Neuronal stem cell (in vitro differentiated cells): ENCODE measurements at regions not wholly inside any gene's neighbourhood (a gene's known extent, or its start where the extent isn't known, plus 50 kb on each side); places are given as distances from the start of the nearest gene placed in this dataset.

Experiments used
- DNase-seq: peaks from one replicate; pipeline ENCODE4 v3.0.0-alpha.2; 2013; ENCODE audit warnings: low spot score
- H2AFZ ChIP-seq: one replicate; pipeline ENCODE4 v1.6.1; 2013; ENCODE audit warnings: mild to moderate bottlenecking, low read length, inconsistent platforms
- H2AK5ac ChIP-seq: 2 replicates; pipeline ENCODE4 v1.6.1; 2013; ENCODE audit warnings: low read depth, mild to moderate bottlenecking, inconsistent platforms, low read length, moderate library complexity, mixed read lengths
- H2BK120ac ChIP-seq: 2 replicates; pipeline ENCODE4 v1.6.1; 2013; ENCODE audit warnings: low read depth, mild to moderate bottlenecking, inconsistent platforms, low read length, moderate library complexity, mixed read lengths
- H2BK12ac ChIP-seq: one replicate; pipeline ENCODE4 v1.6.1; 2013; ENCODE audit warnings: low read length, inconsistent platforms
- H2BK15ac ChIP-seq: 2 replicates; pipeline ENCODE4 v1.6.1; 2013; ENCODE audit warnings: mild to moderate bottlenecking, low read length, inconsistent platforms, mixed read lengths
- H2BK5ac ChIP-seq: one replicate; pipeline ENCODE4 v1.6.1; 2013; ENCODE audit warnings: inconsistent platforms, mild to moderate bottlenecking, low read length, moderate library complexity
- H3K14ac ChIP-seq: one replicate; pipeline ENCODE4 v1.6.1; 2013; ENCODE audit warnings: low read length, inconsistent platforms
- H3K18ac ChIP-seq: 2 replicates; pipeline ENCODE4 v1.6.1; 2013; ENCODE audit warnings: low read length, inconsistent platforms
- H3K23ac ChIP-seq: 2 replicates; pipeline ENCODE4 v1.6.1; 2013; ENCODE audit warnings: low read depth, mild to moderate bottlenecking, mixed read lengths, low read length, inconsistent platforms; ENCODE audit not compliant: poor library complexity
- H3K27ac ChIP-seq: replicated peaks from 3 replicates; pipeline ENCODE4 v1.5.1; 2013; ENCODE audit warnings: low read length, inconsistent platforms
- H3K27me3 ChIP-seq, 3 experiments: 2 replicates each; pipeline ENCODE4 v1.6.1; 2013; ENCODE audit warnings: low read length in 3 of 3, mild to moderate bottlenecking in 2 of 3, inconsistent platforms in 1 of 3, low read depth in 1 of 3, mixed read lengths in 1 of 3, moderate library complexity in 1 of 3; ENCODE audit not compliant: control insufficient read depth in 3 of 3, insufficient read depth in 3 of 3
- H3K36me3 ChIP-seq, 2 donors: replicated peaks in 1 of 2; 2 replicates each; pipeline ENCODE4 v1.6.1; 2013; ENCODE audit warnings: low read length in 2 of 2; ENCODE audit not compliant: control insufficient read depth in 2 of 2, insufficient read depth in 2 of 2
- H3K4ac ChIP-seq: 2 replicates; pipeline ENCODE4 v1.6.1; 2013; ENCODE audit warnings: inconsistent platforms, mild to moderate bottlenecking, low read length, moderate library complexity
- H3K4me1 ChIP-seq, 2 donors: 1 replicate in 1 of 2; 2 replicates in 1 of 2; pipeline ENCODE4 v1.6.1; 2013; ENCODE audit warnings: low read length in 2 of 2, low read depth in 1 of 2; ENCODE audit not compliant: control insufficient read depth in 2 of 2, insufficient read depth in 1 of 2
- H3K4me2 ChIP-seq: one replicate; pipeline ENCODE4 v1.6.1; 2013; ENCODE audit warnings: mild to moderate bottlenecking, low read length, inconsistent platforms; ENCODE audit not compliant: insufficient read depth, poor library complexity, severe bottlenecking
- H3K4me3 ChIP-seq, 2 donors: 2 replicates each; pipeline ENCODE4 v1.5.1; 2013; ENCODE audit warnings: low read length in 2 of 2, mild to moderate bottlenecking in 2 of 2, inconsistent platforms in 1 of 2, moderate library complexity in 1 of 2
- H3K79me1 ChIP-seq: one replicate; pipeline ENCODE4 v1.6.1; 2013; ENCODE audit warnings: low read depth, mild to moderate bottlenecking, inconsistent platforms, low read length, moderate library complexity
- H3K9ac ChIP-seq: one replicate; pipeline ENCODE4 v1.6.1; 2013; ENCODE audit warnings: mild to moderate bottlenecking, low read depth, low read length, inconsistent platforms; ENCODE audit not compliant: poor library complexity
- H3K9me3 ChIP-seq, 2 donors: replicated peaks in 1 of 2; 2 replicates each; pipeline versions ENCODE3 to v1.6.1; 2013; ENCODE audit warnings: low read length in 2 of 2, mild to moderate bottlenecking in 2 of 2, inconsistent platforms in 1 of 2, low read depth in 1 of 2, mixed read lengths in 1 of 2, moderate library complexity in 1 of 2; ENCODE audit not compliant: control insufficient read depth in 2 of 2, insufficient read depth in 1 of 2
- H4K8ac ChIP-seq: one replicate; pipeline ENCODE4 v1.6.1; 2013; ENCODE audit warnings: low read depth, mild to moderate bottlenecking, inconsistent platforms, low read length, moderate library complexity
- H4K91ac ChIP-seq: one replicate; pipeline ENCODE4 v1.6.1; 2013; ENCODE audit warnings: low read length, low read depth, mild to moderate bottlenecking, inconsistent platforms; ENCODE audit not compliant: poor library complexity
- WGBS, 2 donors: extraction: QIAGEN DNeasy Blood & Tissue Kit; methylation state at CpG; one replicate each; pipeline ENCODE4 v1.1.7; 2013; ENCODE audit warnings: missing lambda C conversion rate in 2 of 2, mixed read lengths in 1 of 2; ENCODE audit not compliant: insufficient read length in 2 of 2, insufficient replicate concordance in 1 of 2; ENCODE audit errors: extremely low coverage in 2 of 2; 5-methylcytosine and 5-hydroxymethylcytosine counted together

DNA sequence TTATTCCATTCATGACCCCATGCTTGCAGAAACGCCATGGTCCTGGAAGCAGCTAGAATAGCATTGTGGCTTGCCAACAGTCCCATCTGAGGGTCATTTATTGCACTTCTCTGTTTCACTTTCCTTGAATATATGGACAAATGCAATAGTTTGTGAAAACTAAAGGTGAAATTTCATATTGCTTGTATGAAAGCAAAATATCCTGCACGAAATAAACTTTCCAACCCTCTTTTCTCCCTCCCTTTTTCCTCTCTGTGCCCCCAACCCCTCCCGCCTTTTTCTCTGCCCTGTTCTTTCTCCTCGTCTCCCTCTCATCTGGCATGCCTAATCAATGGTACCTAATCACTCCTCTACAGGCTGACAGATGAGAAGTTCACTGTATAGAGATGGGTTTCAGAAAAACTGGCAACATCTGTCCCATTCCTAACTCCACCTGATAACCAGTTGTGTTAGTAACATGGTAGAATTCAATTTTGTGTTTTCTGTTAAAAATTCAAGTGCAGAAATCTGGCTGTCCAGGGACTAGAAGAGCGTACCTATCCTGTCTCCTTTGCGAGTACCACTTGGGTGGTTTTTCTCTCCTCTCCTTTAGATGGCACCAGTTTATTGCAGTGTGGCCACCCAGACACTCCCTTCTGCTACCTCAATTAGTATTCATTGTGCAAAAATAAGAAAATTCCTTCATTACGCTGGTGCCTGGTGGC is 198.6 kb downstream of the FOXA2 start:
- Histone ChIP-seq H3K4me2 (no peak overlapping the region), H3K4me3 (no peak overlapping the region), H3K27ac (no peak overlapping the region), H3K14ac (no peak overlapping the region), H2AFZ (no peak overlapping the region), H3K36me3 (no peaks in the 10 kb centered on the region), H4K91ac (no peak overlapping the region), H3K18ac (no peak overlapping the region), H2BK5ac (no peak overlapping the region), H2BK15ac (no peak overlapping the region), H3K27me3 (no peaks in the 10 kb centered on the region), H3K4ac (no peak overlapping the region), H2BK120ac (no peak overlapping the region), H3K9ac (no peak overlapping the region), H2AK5ac (no peak overlapping the region), H2BK12ac (no peak overlapping the region), H3K4me1 (no peaks in the 10 kb centered on the region), H3K23ac (no peak overlapping the region), H4K8ac (no peak overlapping the region), H3K79me1 (no peaks in the 10 kb centered on the region), H3K9me3 (no peaks in the 10 kb centered on the region)
- DNase-seq, result no peak
- no CpG with 5 or more reads among the region's 7 CpGs for WGBS, 2 donors

GRCh38 chr20:22384978-22385377 is 199.4 kb downstream of the FOXA2 start:
- no peaks in the 10 kb centered on the region for H3K27me3 ChIP-seq
- H2AFZ ChIP-seq, result no peak overlapping the region
- H3K14ac ChIP-seq, result no peak overlapping the region
- H4K91ac ChIP-seq, result no peak overlapping the region
- H3K9ac ChIP-seq, result no peak overlapping the region
- H3K9me3 ChIP-seq, result no peaks in the 10 kb centered on the region
- no peak overlapping the region for H2AK5ac ChIP-seq
- no peaks in the 10 kb centered on the region for H3K4me1 ChIP-seq
- H3K36me3 ChIP-seq, result no peaks in the 10 kb centered on the region
- H3K18ac ChIP-seq, result no peak overlapping the region
- H3K23ac ChIP-seq, result no peak overlapping the region
- no peaks in the 10 kb centered on the region for H3K79me1 ChIP-seq
- H2BK5ac ChIP-seq, result no peak overlapping the region
- H3K4me2 ChIP-seq, result no peak overlapping the region
- no peak overlapping the region for H3K27ac ChIP-seq
- no peak overlapping the region for H2BK15ac ChIP-seq
- no peak for DNase-seq
- H2BK12ac ChIP-seq, result no peak overlapping the region
- H4K8ac ChIP-seq, result no peak overlapping the region
- WGBS, 2 donors, result no CpG with 5 or more reads among the region's 3 CpGs
- no peak overlapping the region for H3K4me3 ChIP-seq
- no peak overlapping the region for H3K4ac ChIP-seq
- H2BK120ac ChIP-seq, result no peak overlapping the region

DNA sequence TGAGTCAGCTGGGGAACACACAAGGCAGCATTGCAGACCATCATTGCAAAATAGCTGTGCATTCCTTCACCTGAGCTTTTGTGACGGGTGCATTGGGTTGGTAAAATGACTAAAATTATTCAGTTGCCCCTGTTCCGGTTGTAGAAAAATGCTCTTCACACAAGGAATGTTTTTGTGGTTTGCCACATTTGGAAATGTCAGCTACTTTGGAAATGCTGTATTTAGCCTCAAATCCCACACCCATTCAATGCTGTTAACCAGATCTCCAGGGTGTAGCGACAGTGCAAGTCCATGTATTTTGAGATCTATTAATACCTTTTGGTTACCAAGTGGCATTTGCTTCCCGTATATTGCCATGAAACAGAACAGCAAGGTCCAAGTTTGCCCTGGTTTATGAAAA is 201.2 kb downstream of the FOXA2 start:
- no peak overlapping the region for H4K91ac ChIP-seq
- no peaks in the 10 kb centered on the region for H3K27me3 ChIP-seq
- no peak overlapping the region for H3K27ac ChIP-seq
- no peak overlapping the region for H3K4me3 ChIP-seq
- no peak overlapping the region for H2AFZ ChIP-seq
- H2BK12ac ChIP-seq, result no peak overlapping the region
- no peak overlapping the region for H3K9ac ChIP-seq
- H3K23ac ChIP-seq, result no peak overlapping the region
- DNase-seq, result no peak
- no peak overlapping the region for H3K14ac ChIP-seq
- H2BK5ac ChIP-seq, result no peak overlapping the region
- no peaks in the 10 kb centered on the region for H3K4me1 ChIP-seq
- no peak overlapping the region for H2BK120ac ChIP-seq
- H3K79me1 ChIP-seq, result no peaks in the 10 kb centered on the region
- no peaks in the 10 kb centered on the region for H3K36me3 ChIP-seq
- no peak overlapping the region for H3K4ac ChIP-seq
- no peak overlapping the region for H3K18ac ChIP-seq
- no peak overlapping the region for H4K8ac ChIP-seq
- H3K4me2 ChIP-seq, result no peak overlapping the region
- H2BK15ac ChIP-seq, result no peak overlapping the region
- WGBS, 2 donors, result no CpG with 5 or more reads among the region's 4 CpGs
- H2AK5ac ChIP-seq, result no peak overlapping the region
- H3K9me3 ChIP-seq, result no peaks in the 10 kb centered on the region

- Histone ChIP-seq H2BK5ac (no peak overlapping the region), H4K91ac (no peak overlapping the region), H3K4ac (no peak overlapping the region), H3K27ac (no peak overlapping the region), H4K8ac (no peak overlapping the region), H3K79me1 (no peaks in the 10 kb centered on the region), H3K4me1 (no peaks in the 10 kb centered on the region), H2BK15ac (no peak overlapping the region), H3K23ac (no peak overlapping the region), H3K4me3 (no peak overlapping the region), H3K14ac (no peak overlapping the region), H2AK5ac (no peak overlapping the region), H3K9me3 (no peaks in the 10 kb centered on the region), H3K18ac (no peak overlapping the region), H2BK120ac (no peak overlapping the region), H2AFZ (no peak overlapping the region), H3K36me3 (no peaks in the 10 kb centered on the region), H3K9ac (no peak overlapping the region), H3K27me3 (no peaks in the 10 kb centered on the region), H3K4me2 (no peak overlapping the region), H2BK12ac (no peak overlapping the region)
- no peak for DNase-seq
- WGBS, 2 donors, result no CpG with 5 or more reads among the region's 6 CpGs
Observed at GRCh38 chr20:22382742-22383141, 201.6 kb downstream of the FOXA2 start.
